ENCODE measurements at regions not wholly inside any gene's neighbourhood (a gene's known extent, or its start where the extent isn't known, plus 50 kb on each side); places are given as distances from the start of the nearest gene placed in this dataset.

- DNase-seq, result no peak
Observed at GRCh38 chr22:22092101-22092500, 109.5 kb upstream of the TOP3B start.

GRCh38 chr22:22091400-22091878 lies 108.9 kb upstream of the TOP3B start:
- DNase-seq, result no peak

GRCh38 chr22:22090650-22091399 lies 108.2 kb upstream of the TOP3B start:
- DNase-seq, result no peak

- no peak for DNase-seq
Observed at GRCh38 chr22:22089459-22090308, 107.1 kb upstream of the TOP3B start.

- DNase-seq, result no peak
Observed at GRCh38 chr22:22088658-22089458, 106.3 kb upstream of the TOP3B start.

GRCh38 chr22:22087854-22088657 lies 105.5 kb upstream of the TOP3B start:
- no peak for DNase-seq

- no peak for DNase-seq
Observed at GRCh38 chr22:22086501-22087158, 104.0 kb upstream of the TOP3B start.

GRCh38 chr22:22085702-22086500 lies 103.3 kb upstream of the TOP3B start:
- DNase-seq, result no peak

- no peak for DNase-seq
Observed at GRCh38 chr22:22084089-22084711, 101.6 kb upstream of the TOP3B start.

GRCh38 chr22:22082960-22083359 lies 100.4 kb upstream of the TOP3B start:
- no peak for DNase-seq

DNA sequence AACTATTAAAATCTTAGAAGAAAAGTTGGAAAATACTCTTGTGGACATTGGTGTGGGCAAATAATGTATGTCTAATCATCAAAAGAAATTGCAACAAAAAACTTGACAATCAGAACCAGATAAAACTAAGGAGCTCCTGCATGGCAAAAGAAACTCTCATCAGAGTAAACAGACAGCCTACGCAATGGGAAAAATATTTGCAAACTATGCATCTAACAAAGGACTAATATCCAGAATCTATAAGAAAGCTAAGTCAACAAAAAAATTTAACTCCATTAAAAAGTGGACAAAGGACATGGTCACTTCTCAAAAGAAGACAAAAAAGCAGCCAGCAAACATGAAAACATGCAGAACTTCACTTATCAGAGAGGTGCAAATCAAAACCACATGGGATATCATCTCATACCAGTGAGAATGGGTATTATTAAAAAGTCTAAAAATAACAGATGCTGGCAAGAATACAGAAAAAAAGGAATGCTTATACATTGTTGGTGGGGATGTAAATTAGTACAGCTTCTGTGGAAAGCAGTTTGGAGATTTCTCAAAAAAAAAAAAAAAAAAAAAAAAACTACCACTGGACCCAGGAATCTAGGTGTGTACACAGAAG lies 99.7 kb upstream of the TOP3B start:
- DNase-seq, result no peak

DNA sequence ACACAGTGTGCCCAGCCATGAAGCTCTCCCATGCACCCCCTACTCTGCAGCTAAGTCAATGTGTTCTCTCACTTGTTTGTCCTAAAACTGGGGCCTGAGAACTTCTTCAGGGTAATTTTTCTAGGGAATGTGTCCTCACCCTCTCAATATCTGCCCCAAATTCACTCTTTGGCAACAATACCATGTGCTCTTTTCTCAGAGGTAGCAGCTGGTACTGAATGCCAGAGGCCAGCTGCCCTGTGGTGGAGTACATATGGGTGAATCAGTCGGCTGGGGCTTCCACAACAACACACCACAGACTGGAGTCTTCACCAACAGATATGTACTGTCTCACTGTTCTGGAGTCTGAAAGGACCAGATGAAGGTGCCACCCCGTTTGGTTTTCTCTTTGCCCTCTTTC lies 97.7 kb upstream of the TOP3B start:
- no peak for DNase-seq

DNA sequence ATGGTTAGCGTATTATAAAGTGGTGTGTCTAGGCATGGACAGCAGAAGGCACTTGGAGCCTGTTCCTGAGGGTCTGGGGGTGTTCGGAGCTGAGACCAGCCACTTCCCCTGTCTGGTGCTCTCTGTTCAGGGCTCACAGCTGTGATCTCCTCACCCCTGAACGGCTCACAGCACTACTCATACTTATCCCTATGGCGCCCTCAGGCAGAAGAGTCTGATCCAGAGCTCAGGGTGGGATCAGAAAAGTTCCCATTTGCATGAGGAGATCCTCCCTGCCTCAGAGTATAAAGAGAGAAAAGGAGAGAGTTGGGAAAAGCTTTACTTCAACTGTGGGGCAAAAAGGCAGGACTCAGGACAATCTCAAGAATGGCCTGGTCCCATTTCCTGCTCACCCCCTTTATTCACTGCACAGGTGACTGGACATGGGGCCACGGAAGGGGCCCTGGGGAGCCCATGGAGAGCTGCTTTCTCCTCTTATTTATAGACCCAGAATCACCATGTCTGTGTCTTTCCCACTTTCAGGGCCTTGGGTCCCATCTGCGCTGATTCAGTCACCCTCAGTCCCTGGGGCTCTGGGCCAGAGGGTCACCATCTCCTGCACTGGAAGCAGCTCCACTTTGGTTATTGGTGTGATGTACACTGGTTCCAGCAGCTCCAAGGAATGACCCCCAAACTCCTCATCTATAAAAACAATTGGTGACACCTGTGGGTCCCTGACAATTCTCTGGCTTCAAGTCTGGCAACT lies 97.0 kb upstream of the TOP3B start:
- DNase-seq, result no peak

GRCh38 chr22:22078329-22078728 lies 95.7 kb upstream of the TOP3B start:
- no peak for DNase-seq

DNA sequence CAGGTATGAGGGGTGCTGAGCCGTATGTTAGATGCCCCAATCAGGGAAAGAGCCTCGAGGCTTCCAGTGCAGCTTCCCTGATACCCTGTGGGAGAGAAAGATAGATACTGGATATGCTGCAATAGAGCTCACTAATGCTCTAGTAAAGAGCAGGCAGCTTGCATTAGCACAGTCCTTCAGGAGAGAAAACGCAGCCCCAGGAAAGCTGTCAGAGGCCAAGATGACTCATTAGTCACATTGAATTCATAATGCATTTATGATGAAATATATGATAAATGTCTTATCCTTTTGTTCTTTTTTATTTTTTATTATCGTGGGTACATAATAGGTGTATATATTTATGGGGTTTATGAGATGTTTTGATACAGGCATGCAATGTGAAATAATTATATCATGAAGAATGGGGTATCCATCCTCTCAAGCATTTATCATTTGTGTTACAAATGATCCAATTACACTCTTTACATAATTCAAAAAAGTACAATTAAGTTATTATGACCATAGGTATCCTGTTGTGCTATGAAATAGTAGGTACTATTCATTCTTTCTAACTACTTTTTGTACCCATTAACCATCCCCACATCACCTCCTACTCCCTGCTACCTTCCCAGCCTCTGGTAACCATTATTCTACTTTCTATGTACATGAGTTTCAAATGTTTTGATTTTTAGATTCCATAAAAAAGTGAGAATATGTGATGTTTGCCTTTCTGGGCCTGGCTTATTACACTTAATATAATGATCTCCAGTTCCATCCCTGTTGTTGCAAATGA lies 94.5 kb upstream of the TOP3B start:
- no peak for DNase-seq

DNA sequence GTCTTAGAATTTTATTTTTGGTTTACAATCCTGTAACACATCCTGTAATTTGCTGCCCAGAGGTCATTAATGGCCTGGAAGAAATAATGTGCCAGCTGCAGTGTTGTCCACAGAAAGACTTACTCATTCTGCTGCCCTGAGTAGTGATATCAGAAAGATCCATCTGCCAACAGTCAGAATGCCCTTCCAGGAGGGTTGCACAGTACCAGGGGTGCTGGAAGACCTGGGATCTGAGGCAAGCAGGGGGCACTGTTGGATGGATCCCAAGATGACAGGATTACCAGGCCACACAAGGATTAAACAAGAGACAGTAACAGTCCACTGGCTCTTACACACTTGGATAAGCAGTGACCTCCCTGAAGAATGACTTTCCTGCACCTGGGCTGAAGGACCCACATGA lies 93.8 kb upstream of the TOP3B start:
- no peak for DNase-seq

DNA sequence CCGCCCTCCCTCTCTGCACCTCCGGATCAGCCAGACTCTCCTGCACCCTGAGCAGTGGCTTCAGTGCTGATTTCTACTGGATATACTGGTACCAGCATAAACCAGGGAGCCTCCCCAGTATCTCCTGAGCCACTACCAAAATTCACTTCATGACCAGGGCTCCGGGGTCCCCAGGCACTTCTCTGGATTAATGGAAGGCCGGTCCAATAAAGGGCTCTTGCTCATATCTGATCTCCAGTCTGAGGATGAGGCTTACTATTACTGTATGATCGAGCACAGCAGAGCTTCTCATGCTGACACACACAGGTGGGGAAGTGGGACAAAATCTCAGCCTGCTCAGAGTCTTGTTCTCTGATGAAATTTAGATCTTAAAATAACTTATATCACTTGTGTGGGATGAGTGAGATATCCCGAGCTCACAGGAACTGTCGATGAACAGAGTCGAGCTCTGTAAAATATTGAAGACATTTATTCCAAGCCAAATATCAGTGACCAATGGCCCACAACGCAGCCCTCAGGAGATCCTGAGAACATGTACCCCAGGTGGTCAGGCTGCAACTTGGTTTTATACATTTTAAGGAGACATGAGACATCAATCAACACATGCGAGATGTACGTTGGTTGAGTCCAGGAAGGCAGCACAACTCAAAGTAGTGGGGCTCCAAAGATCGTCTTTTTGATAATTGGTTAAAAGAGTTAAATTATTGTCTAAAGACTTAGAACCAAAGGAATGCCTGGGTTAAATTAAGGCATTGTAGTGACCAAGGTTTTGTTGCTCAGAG lies 93.0 kb upstream of the TOP3B start:
- no peak for DNase-seq
